ENCODE measurements at regions not wholly inside any gene's neighbourhood (a gene's known extent, or its start where the extent isn't known, plus 50 kb on each side); places are given as distances from the start of the nearest gene placed in this dataset.

GRCh38 chr10:106401161-106401560, 763.3 kb downstream of the SORCS1 start:
- TF ChIP-seq CTCF (conservative IDR thresholded peaks at IDR 0.05; ENCODE audit: low read depth, low read length): peak; percentile 62
- peak; percentile 65 for DNase-seq (ENCODE audit: low read depth)
- H3K4me3 ChIP-seq (ENCODE audit: low read depth, low read length): no peak overlapping the region

GRCh38 chr10:106399112-106399511, 765.4 kb downstream of the SORCS1 start:
- H3K4me3 ChIP-seq (ENCODE audit: low read depth, low read length): no peak overlapping the region
- no peak for DNase-seq (ENCODE audit: low read depth)
- no peak for TF ChIP-seq CTCF (conservative IDR thresholded peaks at IDR 0.05; ENCODE audit: low read depth, low read length)

GRCh38 chr10:106396192-106396591, 768.3 kb downstream of the SORCS1 start:
- no peak for TF ChIP-seq CTCF (conservative IDR thresholded peaks at IDR 0.05; ENCODE audit: low read depth, low read length)

GRCh38 chr10:106395041-106395749, 769.3 kb downstream of the SORCS1 start:
- DNase-seq (ENCODE audit: low read depth): no peak
- H3K4me3 ChIP-seq (ENCODE audit: low read depth, low read length): no peak overlapping the region

More at GRCh38 chr10:106396192-106396591, 768.3 kb downstream of the SORCS1 start:
- DNase-seq (ENCODE audit: low read depth): no peak
- no peak overlapping the region for H3K4me3 ChIP-seq (ENCODE audit: low read depth, low read length)

GRCh38 chr10:106392778-106393177, 771.7 kb downstream of the SORCS1 start:
- H3K4me3 ChIP-seq (ENCODE audit: low read depth, low read length): no peak overlapping the region
- no peak for TF ChIP-seq CTCF (conservative IDR thresholded peaks at IDR 0.05; ENCODE audit: low read depth, low read length)
- no peak for DNase-seq (ENCODE audit: low read depth)

More at GRCh38 chr10:106395041-106395749, 769.3 kb downstream of the SORCS1 start:
- TF ChIP-seq CTCF (conservative IDR thresholded peaks at IDR 0.05; ENCODE audit: low read depth, low read length): no peak

GRCh38 chr10:106387063-106387462, 777.4 kb downstream of the SORCS1 start:
- no peak overlapping the region for H3K4me3 ChIP-seq (ENCODE audit: low read depth, low read length)
- no peak for TF ChIP-seq CTCF (conservative IDR thresholded peaks at IDR 0.05; ENCODE audit: low read depth, low read length)
- DNase-seq (ENCODE audit: low read depth): no peak

- TF ChIP-seq CTCF (conservative IDR thresholded peaks at IDR 0.05; ENCODE audit: low read depth, low read length): no peak
- no peak overlapping the region for H3K4me3 ChIP-seq (ENCODE audit: low read depth, low read length)
- DNase-seq (ENCODE audit: low read depth): no peak
Observed at GRCh38 chr10:106384496-106384895, 780.0 kb downstream of the SORCS1 start.
